A549 (cell line): ENCODE measurements at regions not wholly inside any gene's neighbourhood (a gene's known extent, or its start where the extent isn't known, plus 50 kb on each side); places are given as distances from the start of the nearest gene placed in this dataset.
A peak's percentile ranks its signal among the peaks of the same experiment; 100 is the strongest.
"Not testable (repeated sequence)": the region's sequence is repeated elsewhere in the genome, so short reads cannot be mapped to it uniquely, and the experiment has no call there.

Experiments used
- ATAC-seq, 2 experiments: fragments of 200-7000 bp in 1 of 2; fragments of >200 bp in 1 of 2; cut with Nextera tagmentation in 1 of 2; cut with Tn5 transposase in 1 of 2; 3 replicates each; pipeline versions ENCODE4 v1.8.0 to v1.9.1; 2018 to 2020; ENCODE audit warnings: mild to moderate bottlenecking in 1 of 2, moderate library complexity in 1 of 2
- CTCF ChIA-PET: fragments of 300-600 bp; sonication (Branson Sonifier 250); formaldehyde crosslinking; extraction: SDS; loops from one replicate; lab custom pipeline; 2021; ENCODE audit warnings: antibody characterized with exemption, inconsistent platforms; lab: Yijun Ruan, JAX
- POLR2A ChIA-PET: fragments of 350-600 bp; formaldehyde crosslinking; extraction: SDS; loops from one replicate; lab custom pipeline; 2021; ENCODE audit warnings: antibody characterized with exemption, inconsistent platforms; lab: Yijun Ruan, JAX
- DNase-seq, 2 experiments: peaks; one replicate each; pipeline versions ENCODE4 v3.0.0 to v3.0.0-alpha.2; 2011 to 2016; ENCODE audit warnings: low read depth in 1 of 2, low spot score in 1 of 2
- FAIRE-seq: peaks from 2 replicates; lab custom pipeline; 2011; peaks lifted over from hg19 to GRCh38; lab: Jason Lieb, UNC
- H3K27ac ChIP-seq, 2 experiments: fragments of >200 bp; sonication (Bioruptor Twin); formaldehyde crosslinking; 3 replicates each; pipeline ENCODE4 v1.5.1; 2016 to 2017
- H3K4me1 ChIP-seq: fragments of >200 bp; sonication (Bioruptor Twin); formaldehyde crosslinking; 3 replicates; pipeline ENCODE4 v1.6.1; 2016
- H3K4me2 ChIP-seq: fragments of >200 bp; sonication (Bioruptor Twin); formaldehyde crosslinking; 3 replicates; pipeline ENCODE4 v1.6.1; 2016
- H3K4me3 ChIP-seq: fragments of >200 bp; sonication (Bioruptor Twin); formaldehyde crosslinking; 3 replicates; pipeline ENCODE4 v1.5.1; 2016
- H3K9me3 ChIP-seq: fragments of >200 bp; sonication (Bioruptor Twin); formaldehyde crosslinking; 3 replicates; pipeline ENCODE4 v1.6.1; 2016
- CBX8 ChIP-seq: fragments of 200-600 bp; sonication (generic); IDR thresholded peaks from 2 replicates; pipeline ENCODE4 v1.6.1; 2016
- CTCF ChIP-seq: fragments of >200 bp; sonication (Bioruptor Twin); formaldehyde crosslinking; IDR thresholded peaks from 3 replicates; pipeline ENCODE4 v1.5.1; 2016
- EHMT2 ChIP-seq: fragments of 200-600 bp; sonication (generic); IDR thresholded peaks from 2 replicates; pipeline ENCODE4 v1.6.1; 2016; ENCODE audit warnings: antibody characterized with exemption, low read depth, mild to moderate bottlenecking, moderate library complexity
- ELK1 ChIP-seq: fragments of 150-350 bp; IDR thresholded peaks from 2 replicates; pipeline ENCODE4 v1.6.1; 2014; ENCODE audit warnings: low read depth, mild to moderate bottlenecking, low read length
- FOXS1 ChIP-seq: fragments of 250-450 bp; sonication (Bioruptor Pico); IDR thresholded peaks from 2 replicates; pipeline ENCODE4 v1.5.0; 2020; ENCODE audit warnings: mild to moderate bottlenecking, moderate library complexity
- HEYL ChIP-seq: fragments of 250-450 bp; sonication (Bioruptor Pico); IDR thresholded peaks from 2 replicates; pipeline ENCODE4 v1.8.0; 2021; ENCODE audit warnings: mild to moderate bottlenecking, moderate library complexity
- HOXA7 ChIP-seq: fragments of 250-450 bp; sonication (Bioruptor Pico); IDR thresholded peaks from 2 replicates; pipeline ENCODE4 v1.5.0; 2020; ENCODE audit warnings: mild to moderate bottlenecking, moderate library complexity
- HOXB13 ChIP-seq: fragments of 250-450 bp; sonication (Bioruptor Pico); IDR thresholded peaks from 2 replicates; pipeline ENCODE4 v1.5.0; 2020; ENCODE audit warnings: low read depth, mild to moderate bottlenecking, moderate library complexity
- KDM1A ChIP-seq: fragments of 200-600 bp; sonication (generic); IDR thresholded peaks from 2 replicates; pipeline ENCODE4 v1.6.1; 2016; ENCODE audit warnings: low read depth, mild to moderate bottlenecking
- KDM5A ChIP-seq: fragments of 200-600 bp; sonication (generic); IDR thresholded peaks from 2 replicates; pipeline ENCODE4 v1.6.1; 2016; ENCODE audit warnings: antibody characterized with exemption, mild to moderate bottlenecking
- MAFK ChIP-seq: fragments of 450-650 bp; IDR thresholded peaks from 2 replicates; pipeline ENCODE4 v1.6.1; 2014; ENCODE audit not compliant: partially characterized antibody
- MAX ChIP-seq: IDR thresholded peaks from 2 replicates; pipeline ENCODE4 v1.6.1; 2012
- MAZ ChIP-seq: fragments of 150-350 bp; IDR thresholded peaks from 2 replicates; pipeline ENCODE4 v1.6.1; 2014; ENCODE audit warnings: antibody characterized with exemption, low read depth, low read length, borderline replicate concordance
- NPAS2 ChIP-seq: fragments of 250-450 bp; sonication (Bioruptor Pico); IDR thresholded peaks from 2 replicates; pipeline ENCODE4 v1.8.0; 2022; ENCODE audit warnings: mild to moderate bottlenecking, moderate library complexity, borderline replicate concordance
- PBX3 ChIP-seq: IDR thresholded peaks from 2 replicates; pipeline ENCODE4 v1.6.1; 2012
- PHF8 ChIP-seq: fragments of 200-600 bp; sonication (generic); IDR thresholded peaks from 2 replicates; pipeline ENCODE4 v1.6.1; 2016; ENCODE audit warnings: low read depth, mild to moderate bottlenecking, antibody characterized with exemption, moderate library complexity, borderline replicate concordance
- POLR2AphosphoS2 ChIP-seq: conservative IDR thresholded peaks from 2 replicates; pipeline ENCODE4 v1.6.1; 2012; ENCODE audit warnings: low read length, improper control_type of control experiment, inconsistent platforms
- REST ChIP-seq: fragments of 200-600 bp; sonication (generic); IDR thresholded peaks from 2 replicates; pipeline ENCODE4 v1.6.1; 2016; ENCODE audit warnings: antibody characterized with exemption, mild to moderate bottlenecking, moderate library complexity
- SMC3 ChIP-seq: fragments of >200 bp; sonication (Bioruptor Twin); formaldehyde crosslinking; IDR thresholded peaks from 3 replicates; pipeline ENCODE4 v1.6.1; 2018; ENCODE audit warnings: inconsistent platforms
- TFCP2L1 ChIP-seq: fragments of 250-450 bp; sonication (Bioruptor Pico); IDR thresholded peaks from 2 replicates; pipeline ENCODE4 v1.5.0; 2021; ENCODE audit warnings: mild to moderate bottlenecking
- TP53 ChIP-seq: fragments of 250-450 bp; sonication (Bioruptor Pico); IDR thresholded peaks from 2 replicates; pipeline ENCODE4 v1.5.0; 2021; ENCODE audit warnings: mild to moderate bottlenecking, moderate library complexity
- ZFP36 ChIP-seq: fragments of 450-650 bp; IDR thresholded peaks from 2 replicates; pipeline ENCODE4 v1.6.1; 2014; ENCODE audit warnings: borderline replicate concordance; ENCODE audit not compliant: partially characterized antibody
- ZSCAN20 ChIP-seq: fragments of 250-450 bp; sonication (Bioruptor Pico); IDR thresholded peaks from 2 replicates; pipeline ENCODE4 v1.8.0; 2022; ENCODE audit warnings: mild to moderate bottlenecking, moderate library complexity
- WGBS: methylation state at CpG from one replicate; pipeline ENCODE4 v1.1.6; 2017; ENCODE audit errors: missing lambda C conversion rate; 5-methylcytosine and 5-hydroxymethylcytosine counted together

GRCh38 chr2:20112361-20112760, 60.9 kb upstream of the LAPTM4A start:
- H3K9me3 ChIP-seq, H3K4me3 ChIP-seq, FAIRE-seq, DNase-seq, ATAC-seq, H3K4me2 ChIP-seq, H3K27ac ChIP-seq, POLR2A ChIA-PET: not testable (repeated sequence)
- 83% methylated on average over 9 of the region's 9 CpGs for WGBS
- H3K4me1 ChIP-seq = peaks cover 32% of the 10 kb centered on the region
- TF ChIP-seq KDM1A = 0 out of 2 replicates have a peak, but pooled peaks have one; percentile 62
- CTCF ChIA-PET = interaction anchor here (0.8 to 12.6 kb wide), 9 partner anchors 8 to 214 kb away, joined by 3 to 149 read pairs (median 3); partner anchors contain the start of gene SDC1

- Histone ChIP-seq H3K4me2 (no peak overlapping the region), H3K27ac (peak overlapping the region in 1 of 2 experiments; percentile 40; a peak in 3 of 6 replicates), H3K4me1 (peaks cover 32% of the 10 kb centered on the region), H3K4me3 (no peak overlapping the region), H3K9me3 (0 out of 3 replicates have a peak, but pooled peaks cover 3% of the 10 kb centered on the region)
- DNase-seq (no peak), ATAC-seq (no peak; a peak in 1 of 6 replicates), FAIRE-seq (no peak)
- POLR2A ChIA-PET = no interaction called here
- CTCF ChIA-PET = interaction anchor here (0.6 to 12.6 kb wide), 13 partner anchors 10 to 215 kb away, joined by 3 to 149 read pairs (median 3); partner anchors contain the start of gene SDC1
- no peak for TF ChIP-seq HOXB13 (CRISPR knock-in tag)
- no peak for TF ChIP-seq CBX8
- TF ChIP-seq NPAS2 = no peak
- TF ChIP-seq MAX = no peak
- no peak for TF ChIP-seq FOXS1 (CRISPR knock-in tag)
- TF ChIP-seq TP53 (CRISPR knock-in tag) = no peak
- TF ChIP-seq POLR2AphosphoS2 = no peak
- no peak for TF ChIP-seq HOXA7 (CRISPR knock-in tag)
- TF ChIP-seq TFCP2L1 = no peak
- no peak for TF ChIP-seq ZSCAN20 (CRISPR knock-in tag)
- TF ChIP-seq MAZ = no peak
- no peak for TF ChIP-seq ELK1
- TF ChIP-seq HEYL (CRISPR knock-in tag) = no peak
- no peak for TF ChIP-seq MAFK
- no peak for TF ChIP-seq EHMT2
- TF ChIP-seq CTCF = no peak
- WGBS = 69% methylated on average over 10 of the region's 10 CpGs
Observed at GRCh38 chr2:20111311-20112131, 60.1 kb upstream of the LAPTM4A start.

- ChIA-PET CTCF (interaction anchor here (0.6 to 12.6 kb wide), 9 partner anchors 10 to 180 kb away, joined by 3 to 149 read pairs (median 4); partner anchors contain the start of gene SDC1), POLR2A (no interaction called here)
- 0 out of 3 replicates have a peak, but pooled peaks cover 3% of the 10 kb centered on the region for H3K9me3 ChIP-seq
- DNase-seq = no peak
- 84% methylated on average over 7 of the region's 7 CpGs for WGBS
- H3K4me2 ChIP-seq = no peak overlapping the region
- peaks cover 32% of the 10 kb centered on the region for H3K4me1 ChIP-seq
- H3K27ac ChIP-seq = peak overlapping the region in 1 of 2 experiments; percentile 40; a peak in 2 of 6 replicates
- ATAC-seq = no peak
- no peak overlapping the region for H3K4me3 ChIP-seq
- FAIRE-seq = no peak
- TF ChIP-seq SMC3 (no peak), PBX3 (no peak), KDM5A (no peak), PHF8 (no peak), NPAS2 (no peak), REST (no peak), ELK1 (no peak), ZFP36 (no peak)
Observed at GRCh38 chr2:20110876-20111275, 59.4 kb upstream of the LAPTM4A start.
